Panc1 (cell line): ENCODE measurements at regions not wholly inside any gene's neighbourhood (a gene's known extent, or its start where the extent isn't known, plus 50 kb on each side); places are given as distances from the start of the nearest gene placed in this dataset.
A peak's percentile ranks its signal among the peaks of the same experiment; 100 is the strongest.

Experiments used
- ATAC-seq: fragments of 200-7000 bp; cut with Tn5 transposase; 2 replicates; pipeline ENCODE4 v1.9.1; 2020; ENCODE audit warnings: mild to moderate bottlenecking, moderate library complexity
- BruUV-seq: library from RNA; stranded (reverse); fragments of 400-500 nt; replicated peaks from 2 replicates; lab custom pipeline; 2021; lab: Mats Ljungman, UMichigan
- CTCF ChIA-PET: fragments of 300-600 bp; sonication (Branson Sonifier 250); formaldehyde crosslinking; loops from one replicate; lab custom pipeline; 2022; ENCODE audit warnings: antibody characterized with exemption; lab: Charles Lee
- POLR2A ChIA-PET: fragments of 300-600 bp; sonication (Branson Sonifier 250); formaldehyde crosslinking; loops from one replicate; lab custom pipeline; 2022; ENCODE audit warnings: antibody characterized with exemption; lab: Charles Lee
- DNase-seq: peaks from one replicate; pipeline ENCODE4 v3.0.0-alpha.2; 2010; ENCODE audit warnings: low read depth, low spot score
- H3K27ac ChIP-seq: 2 replicates; pipeline ENCODE4 v1.5.1; 2011; ENCODE audit warnings: mild to moderate bottlenecking, low read length, inconsistent platforms
- H3K27me3 ChIP-seq: fragments of 200-500 bp; sonication (Bioruptor generic); 2 replicates; pipeline ENCODE4 v1.6.0; 2014; ENCODE audit warnings: low read length, inconsistent platforms; ENCODE audit not compliant: control insufficient read depth, insufficient read depth
- H3K36me3 ChIP-seq: fragments of 200-500 bp; sonication (Bioruptor generic); 2 replicates; pipeline ENCODE4 v1.5.1; 2014; ENCODE audit warnings: inconsistent platforms, mild to moderate bottlenecking, low read length, moderate library complexity; ENCODE audit not compliant: control insufficient read depth, insufficient read depth
- H3K4me1 ChIP-seq: 2 replicates; pipeline ENCODE4 v1.5.1; 2011; ENCODE audit warnings: inconsistent platforms, mild to moderate bottlenecking, low read length, moderate library complexity; ENCODE audit not compliant: control insufficient read depth, insufficient read depth
- H3K4me3 ChIP-seq, 2 experiments: 2 replicates each; pipeline ENCODE4 v1.5.1; 2011 to 2012; ENCODE audit warnings: low read depth in 2 of 2, low read length in 2 of 2, mild to moderate bottlenecking in 2 of 2, inconsistent platforms in 1 of 2, moderate library complexity in 1 of 2
- H3K9me3 ChIP-seq: fragments of 200-500 bp; sonication (Bioruptor generic); 2 replicates; pipeline ENCODE4 v1.5.1; 2014; ENCODE audit warnings: low read depth, mild to moderate bottlenecking, inconsistent platforms, low read length, moderate library complexity; ENCODE audit not compliant: control insufficient read depth, insufficient read depth
- POLR2AphosphoS5 ChIP-seq: IDR thresholded peaks from 2 replicates; pipeline ENCODE4 v1.6.1; 2012; ENCODE audit warnings: mild to moderate bottlenecking, low read depth, low read length, moderate library complexity
- REST ChIP-seq, 2 experiments: IDR thresholded peaks; 2 replicates each; pipeline ENCODE4 v1.6.1; 2011 to 2012; ENCODE audit warnings: low read depth in 2 of 2, control low read depth in 1 of 2, low read length in 1 of 2, mild to moderate bottlenecking in 1 of 2, moderate library complexity in 1 of 2; ENCODE audit not compliant: insufficient read depth in 1 of 2
- SIN3A ChIP-seq: IDR thresholded peaks from 2 replicates; pipeline ENCODE4 v1.6.1; 2012; ENCODE audit warnings: low read depth, mild to moderate bottlenecking, low read length, moderate library complexity, borderline replicate concordance; ENCODE audit not compliant: insufficient read depth
- TCF7L2 ChIP-seq: IDR thresholded peaks from 2 replicates; pipeline ENCODE4 v1.6.1; 2011; ENCODE audit warnings: mild to moderate bottlenecking, low read depth, low read length, inconsistent platforms
- in situ Hi-C: cut with HindIII; loops from 2 replicates; pipeline ENCODE4 v1.10.0; 2016; ENCODE audit warnings: low sequenced_read_pairs, low pct_unique_long_range_greater_than_20kb
- intact Hi-C: fragments of 100-400 bp; cut with micrococcal nuclease; formaldehyde crosslinking; loops from one replicate; pipeline ENCODE4 v1.10.0; 2022; ENCODE audit not compliant: unreplicated experiment
- TF ChIP-seq, protein P1 (sequence below): fragments of 450-650 bp; IDR thresholded peaks from 2 replicates; pipeline ENCODE4 v1.5.1; 2017; ENCODE audit warnings: mild to moderate bottlenecking

DNA sequence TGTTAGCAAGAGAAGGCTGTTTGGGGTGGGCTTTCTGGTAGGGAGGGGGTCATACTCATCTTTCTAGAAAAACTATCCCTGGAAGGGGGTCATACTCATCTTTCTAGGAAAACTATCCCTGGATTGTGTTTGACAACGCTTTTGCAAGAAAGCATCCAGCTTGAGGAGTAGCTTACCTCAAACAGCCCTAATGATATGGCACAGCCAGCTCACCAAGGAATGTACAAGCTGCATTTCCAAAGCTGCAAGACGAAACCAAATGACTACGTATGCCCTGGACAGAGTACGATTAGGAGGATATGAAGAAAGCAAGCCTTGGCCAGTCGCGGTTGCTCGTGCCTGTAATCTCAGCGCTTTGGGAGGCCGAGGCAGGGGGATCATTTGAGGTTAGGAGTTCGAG is 63.4 kb downstream of the KLF4 start:
- H3K9me3 ChIP-seq: no peaks in the 10 kb centered on the region
- DNase-seq (no peak), ATAC-seq (no peak)
- H3K4me3 ChIP-seq: no peak overlapping the region
- ChIA-PET CTCF (no interaction called here), POLR2A (no interaction called here)
- no peak overlapping the region for H3K27ac ChIP-seq
- no peaks in the 10 kb centered on the region for H3K36me3 ChIP-seq
- in situ Hi-C loops (no loop called here), intact Hi-C loops (loop anchor here (10.0 kb wide), 1 partner anchor 59 kb away; the partner anchor contains the start of gene KLF4)
- BruUV-seq: no TSS peak
- H3K4me1 ChIP-seq: no peaks in the 10 kb centered on the region; the same call in 1 of the 2 replicates
- TF ChIP-seq TCF7L2 (no peak), REST (IDR thresholded peaks at IDR 0.05; ENCODE audit: insufficient read depth in 1 of 2, low read depth in 2 of 2, low read length in 1 of 2) (no peak), POLR2AphosphoS5 (no peak), SIN3A (no peak)
- TF ChIP-seq, protein P1, sequence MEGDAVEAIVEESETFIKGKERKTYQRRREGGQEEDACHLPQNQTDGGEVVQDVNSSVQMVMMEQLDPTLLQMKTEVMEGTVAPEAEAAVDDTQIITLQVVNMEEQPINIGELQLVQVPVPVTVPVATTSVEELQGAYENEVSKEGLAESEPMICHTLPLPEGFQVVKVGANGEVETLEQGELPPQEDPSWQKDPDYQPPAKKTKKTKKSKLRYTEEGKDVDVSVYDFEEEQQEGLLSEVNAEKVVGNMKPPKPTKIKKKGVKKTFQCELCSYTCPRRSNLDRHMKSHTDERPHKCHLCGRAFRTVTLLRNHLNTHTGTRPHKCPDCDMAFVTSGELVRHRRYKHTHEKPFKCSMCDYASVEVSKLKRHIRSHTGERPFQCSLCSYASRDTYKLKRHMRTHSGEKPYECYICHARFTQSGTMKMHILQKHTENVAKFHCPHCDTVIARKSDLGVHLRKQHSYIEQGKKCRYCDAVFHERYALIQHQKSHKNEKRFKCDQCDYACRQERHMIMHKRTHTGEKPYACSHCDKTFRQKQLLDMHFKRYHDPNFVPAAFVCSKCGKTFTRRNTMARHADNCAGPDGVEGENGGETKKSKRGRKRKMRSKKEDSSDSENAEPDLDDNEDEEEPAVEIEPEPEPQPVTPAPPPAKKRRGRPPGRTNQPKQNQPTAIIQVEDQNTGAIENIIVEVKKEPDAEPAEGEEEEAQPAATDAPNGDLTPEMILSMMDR: no peak
- H3K27me3 ChIP-seq: no peaks in the 10 kb centered on the region

DNA sequence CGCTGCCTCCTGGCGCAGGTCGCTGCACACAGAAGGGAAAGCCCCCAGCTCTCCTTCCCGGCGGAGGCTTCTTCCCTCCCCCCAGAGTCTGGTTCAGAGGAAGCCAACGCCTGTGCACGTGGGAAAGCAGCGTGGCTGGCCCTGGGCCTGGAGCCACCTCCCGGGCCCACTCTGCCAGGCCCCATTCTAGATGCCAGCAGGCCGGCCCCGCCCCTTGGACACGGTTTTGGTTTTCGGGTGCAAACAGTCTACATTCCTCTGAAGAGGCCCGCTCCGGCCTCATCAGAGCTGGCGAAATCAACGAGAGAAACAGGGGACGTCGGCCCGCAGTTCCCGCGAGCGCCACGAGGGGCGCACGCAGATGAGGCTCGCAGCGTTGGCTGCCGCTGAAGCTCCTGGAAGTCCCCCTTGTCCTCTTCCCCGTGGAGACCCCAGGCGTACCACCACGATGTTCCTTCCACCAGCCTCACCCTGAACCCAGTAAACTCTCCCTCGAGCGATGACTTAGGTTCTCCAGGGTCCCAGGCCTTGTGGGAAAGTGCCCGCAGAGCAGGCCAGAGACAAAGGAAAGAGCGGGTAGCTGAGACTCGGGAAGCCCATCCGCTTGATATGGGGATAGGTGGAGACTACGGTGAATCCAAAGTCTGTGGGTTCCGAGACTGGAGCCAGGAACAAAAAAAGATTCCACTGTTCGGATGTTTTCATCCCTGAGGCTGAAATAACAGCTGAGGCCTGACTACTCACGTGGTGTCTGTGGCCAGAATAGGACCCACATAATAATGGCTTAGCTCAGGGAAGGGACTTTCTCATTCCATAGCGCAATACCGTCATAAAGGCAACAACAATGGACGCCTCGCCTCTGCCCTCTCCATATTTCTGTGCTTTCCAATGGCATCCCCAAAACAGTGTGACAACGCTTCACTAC is 64.2 kb downstream of the KLF4 start:
- no peaks in the 10 kb centered on the region for H3K27me3 ChIP-seq
- no peak for TF ChIP-seq POLR2AphosphoS5
- no peak for TF ChIP-seq REST (IDR thresholded peaks at IDR 0.05; ENCODE audit: insufficient read depth in 1 of 2, low read depth in 2 of 2, low read length in 1 of 2)
- no peak for TF ChIP-seq TCF7L2
- TF ChIP-seq, protein P1: peak; percentile 92
- TF ChIP-seq SIN3A: no peak
- H3K36me3 ChIP-seq: no peaks in the 10 kb centered on the region
- no peaks in the 10 kb centered on the region for H3K9me3 ChIP-seq
- ChIA-PET CTCF (interaction anchor here (0.7 to 1.1 kb wide), 2 partner anchors 22 to 1198 kb away, joined by 3 read pairs; no protein-coding TSS in a partner anchor), POLR2A (interaction anchor here (0.5 to 0.6 kb wide), 3 partner anchors 28 to 214 kb away, joined by 3 to 4 read pairs (median 3); no protein-coding TSS in a partner anchor)
- in situ Hi-C loops: no loop called here
- peak; percentile 32 for DNase-seq
- peak; percentile 90 for ATAC-seq
- no TSS peak for BruUV-seq
- no peak overlapping the region for H3K27ac ChIP-seq
- no peaks in the 10 kb centered on the region; the same call in 1 of the 2 replicates for H3K4me1 ChIP-seq
- peak overlapping the region in 1 of 2 experiments; percentile 39; a peak in 2 of 4 replicates for H3K4me3 ChIP-seq
- intact Hi-C loops: loop anchor here (10.0 kb wide), 1 partner anchor 59 kb away; the partner anchor contains the start of gene KLF4
